ENCODE measurements at regions not wholly inside any gene's neighbourhood (a gene's known extent, or its start where the extent isn't known, plus 50 kb on each side); places are given as distances from the start of the nearest gene placed in this dataset.

GRCh38 chr11:129291546-129291945 lies 84.1 kb upstream of the BARX2 start:
- BruUV-seq (replicated peaks): no TSS peak
- ChIA-PET CTCF (no interaction called here), POLR2A (interaction anchor here (0.5 kb wide), 1 partner anchor 9 kb away, joined by 5 read pairs; no protein-coding TSS in a partner anchor)
- TF ChIP-seq SIN3A (IDR thresholded peaks at IDR 0.05; ENCODE audit: borderline replicate concordance, insufficient read depth, low read depth, low read length) (no peak), POLR2AphosphoS5 (IDR thresholded peaks at IDR 0.05; ENCODE audit: low read depth, low read length) (no peak), CTCF (IDR thresholded peaks at IDR 0.05) (no peak), TCF7L2 (IDR thresholded peaks at IDR 0.05; ENCODE audit: low read depth, low read length) (no peak)
- TF ChIP-seq, protein P1, sequence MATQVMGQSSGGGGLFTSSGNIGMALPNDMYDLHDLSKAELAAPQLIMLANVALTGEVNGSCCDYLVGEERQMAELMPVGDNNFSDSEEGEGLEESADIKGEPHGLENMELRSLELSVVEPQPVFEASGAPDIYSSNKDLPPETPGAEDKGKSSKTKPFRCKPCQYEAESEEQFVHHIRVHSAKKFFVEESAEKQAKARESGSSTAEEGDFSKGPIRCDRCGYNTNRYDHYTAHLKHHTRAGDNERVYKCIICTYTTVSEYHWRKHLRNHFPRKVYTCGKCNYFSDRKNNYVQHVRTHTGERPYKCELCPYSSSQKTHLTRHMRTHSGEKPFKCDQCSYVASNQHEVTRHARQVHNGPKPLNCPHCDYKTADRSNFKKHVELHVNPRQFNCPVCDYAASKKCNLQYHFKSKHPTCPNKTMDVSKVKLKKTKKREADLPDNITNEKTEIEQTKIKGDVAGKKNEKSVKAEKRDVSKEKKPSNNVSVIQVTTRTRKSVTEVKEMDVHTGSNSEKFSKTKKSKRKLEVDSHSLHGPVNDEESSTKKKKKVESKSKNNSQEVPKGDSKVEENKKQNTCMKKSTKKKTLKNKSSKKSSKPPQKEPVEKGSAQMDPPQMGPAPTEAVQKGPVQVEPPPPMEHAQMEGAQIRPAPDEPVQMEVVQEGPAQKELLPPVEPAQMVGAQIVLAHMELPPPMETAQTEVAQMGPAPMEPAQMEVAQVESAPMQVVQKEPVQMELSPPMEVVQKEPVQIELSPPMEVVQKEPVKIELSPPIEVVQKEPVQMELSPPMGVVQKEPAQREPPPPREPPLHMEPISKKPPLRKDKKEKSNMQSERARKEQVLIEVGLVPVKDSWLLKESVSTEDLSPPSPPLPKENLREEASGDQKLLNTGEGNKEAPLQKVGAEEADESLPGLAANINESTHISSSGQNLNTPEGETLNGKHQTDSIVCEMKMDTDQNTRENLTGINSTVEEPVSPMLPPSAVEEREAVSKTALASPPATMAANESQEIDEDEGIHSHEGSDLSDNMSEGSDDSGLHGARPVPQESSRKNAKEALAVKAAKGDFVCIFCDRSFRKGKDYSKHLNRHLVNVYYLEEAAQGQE (IDR thresholded peaks at IDR 0.05; ENCODE audit: insufficient read depth in 1 of 2, low read depth in 2 of 2, low read length in 1 of 2): no peak
- intact Hi-C loops (cut with micrococcal nuclease; ENCODE audit: unreplicated experiment) (no loop called here), in situ Hi-C loops (cut with HindIII; ENCODE audit: low pct_unique_long_range_greater_than_20kb, low sequenced_read_pairs) (no loop called here)
- DNase-seq (ENCODE audit: low read depth, low spot score): no peak
- Histone ChIP-seq H3K9me3 (ENCODE audit: control insufficient read depth, insufficient read depth, low read depth, low read length) (no peaks in the 10 kb centered on the region), H3K27me3 (ENCODE audit: control insufficient read depth, insufficient read depth, low read length) (no peaks in the 10 kb centered on the region), H3K36me3 (ENCODE audit: control insufficient read depth, insufficient read depth, low read length) (no peaks in the 10 kb centered on the region), H3K27ac (ENCODE audit: low read length) (no peak overlapping the region), H3K4me3 (ENCODE audit: low read depth in 2 of 2, low read length in 2 of 2) (no peak overlapping the region), H3K4me1 (ENCODE audit: control insufficient read depth, insufficient read depth, low read length) (peaks cover 5% of the 10 kb centered on the region; the same call in 1 of the 2 replicates)
- no peak for ATAC-seq

DNA sequence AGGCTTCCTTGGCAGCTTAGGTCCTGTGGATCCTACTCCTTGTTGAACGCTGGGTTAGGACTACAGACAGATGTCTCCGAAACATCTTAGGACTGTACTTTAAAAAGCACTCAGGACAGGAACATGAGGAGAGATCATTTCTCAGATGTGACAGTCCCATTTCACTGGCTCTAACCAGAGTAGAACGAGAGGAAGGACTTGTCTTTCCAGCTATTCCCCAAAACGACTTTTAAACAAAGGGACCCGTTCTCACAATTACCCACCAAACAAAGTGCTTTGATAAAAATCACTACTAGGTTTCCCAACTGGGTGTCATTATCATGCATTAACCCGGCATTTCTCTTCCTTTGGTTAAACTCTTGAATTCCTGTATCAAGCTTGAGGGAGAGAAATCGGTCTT lies 84.7 kb upstream of the BARX2 start:
- BruUV-seq (replicated peaks): no TSS peak
- Histone ChIP-seq H3K27me3 (ENCODE audit: control insufficient read depth, insufficient read depth, low read length) (no peaks in the 10 kb centered on the region), H3K4me3 (ENCODE audit: low read depth in 2 of 2, low read length in 2 of 2) (no peak overlapping the region), H3K9me3 (ENCODE audit: control insufficient read depth, insufficient read depth, low read depth, low read length) (no peaks in the 10 kb centered on the region), H3K4me1 (ENCODE audit: control insufficient read depth, insufficient read depth, low read length) (peaks cover 2% of the 10 kb centered on the region; the same call in 1 of the 2 replicates), H3K27ac (ENCODE audit: low read length) (no peak overlapping the region), H3K36me3 (ENCODE audit: control insufficient read depth, insufficient read depth, low read length) (no peaks in the 10 kb centered on the region)
- DNase-seq (ENCODE audit: low read depth, low spot score) (no peak), ATAC-seq (no peak)
- intact Hi-C loops (cut with micrococcal nuclease; ENCODE audit: unreplicated experiment): no loop called here
- TF ChIP-seq, protein P1 (IDR thresholded peaks at IDR 0.05; ENCODE audit: insufficient read depth in 1 of 2, low read depth in 2 of 2, low read length in 1 of 2): no peak
- TF ChIP-seq CTCF (IDR thresholded peaks at IDR 0.05) (no peak), SIN3A (IDR thresholded peaks at IDR 0.05; ENCODE audit: borderline replicate concordance, insufficient read depth, low read depth, low read length) (no peak), TCF7L2 (IDR thresholded peaks at IDR 0.05; ENCODE audit: low read depth, low read length) (no peak)
- CTCF ChIA-PET: no interaction called here
- POLR2A ChIA-PET: interaction anchor here (0.5 kb wide), 1 partner anchor 10 kb away, joined by 5 read pairs; no protein-coding TSS in a partner anchor
- in situ Hi-C loops (cut with HindIII; ENCODE audit: low pct_unique_long_range_greater_than_20kb, low sequenced_read_pairs): no loop called here
